NCI-H82 treated with DMSO at 0.1 percent for 48 hours (cell line): ENCODE measurements at regions not wholly inside any gene's neighbourhood (a gene's known extent, or its start where the extent isn't known, plus 50 kb on each side); places are given as distances from the start of the nearest gene placed in this dataset.

Experiments used
- DNase-seq: peaks from one replicate; lab custom pipeline; 2025; ENCODE audit not compliant: unreplicated experiment; lab: John Stamatoyannopoulos, UW

- DNase-seq, result no peak
Observed at GRCh38 chr13:80133631-80134261, 207.2 kb downstream of the SPRY2 start.

GRCh38 chr13:80132741-80133601 is 208.0 kb downstream of the SPRY2 start:
- DNase-seq, result no peak

GRCh38 chr13:80131204-80131603 is 209.7 kb downstream of the SPRY2 start:
- no peak for DNase-seq

- no peak for DNase-seq
Observed at GRCh38 chr13:80126389-80127068, 214.4 kb downstream of the SPRY2 start.

- no peak for DNase-seq
Observed at GRCh38 chr13:80123945-80124344, 217.0 kb downstream of the SPRY2 start.

- DNase-seq, result no peak
Observed at GRCh38 chr13:80121038-80121437, 219.9 kb downstream of the SPRY2 start.

GRCh38 chr13:80118506-80118905 is 222.4 kb downstream of the SPRY2 start:
- DNase-seq, result no peak

- no peak for DNase-seq
Observed at GRCh38 chr13:80118099-80118498, 222.8 kb downstream of the SPRY2 start.

- DNase-seq, result no peak
Observed at GRCh38 chr13:80117515-80117914, 223.4 kb downstream of the SPRY2 start.

GRCh38 chr13:80116107-80116506 is 224.8 kb downstream of the SPRY2 start:
- no peak for DNase-seq

GRCh38 chr13:80115616-80116015 is 225.3 kb downstream of the SPRY2 start:
- DNase-seq, result no peak

- DNase-seq, result no peak
Observed at GRCh38 chr13:80113714-80114454, 227.0 kb downstream of the SPRY2 start.

- no peak for DNase-seq
Observed at GRCh38 chr13:80109303-80109702, 231.6 kb downstream of the SPRY2 start.

- no peak for DNase-seq
Observed at GRCh38 chr13:80105350-80105749, 235.6 kb downstream of the SPRY2 start.

- DNase-seq, result no peak
Observed at GRCh38 chr13:80101040-80101439, 239.9 kb downstream of the SPRY2 start.

- no peak for DNase-seq
Observed at GRCh38 chr13:80100636-80101035, 240.3 kb downstream of the SPRY2 start.

GRCh38 chr13:80097561-80097960 is 243.4 kb downstream of the SPRY2 start:
- DNase-seq, result no peak

GRCh38 chr13:80096383-80096782 is 244.5 kb downstream of the SPRY2 start:
- no peak for DNase-seq

- no peak for DNase-seq
Observed at GRCh38 chr13:80094526-80094925, 246.4 kb downstream of the SPRY2 start.

- DNase-seq, result no peak
Observed at GRCh38 chr13:80093888-80094287, 247.0 kb downstream of the SPRY2 start.

- no peak for DNase-seq
Observed at GRCh38 chr13:80086304-80086721, 254.6 kb downstream of the SPRY2 start.
